Neural cell (in vitro differentiated cells): ENCODE measurements at regions not wholly inside any gene's neighbourhood (a gene's known extent, or its start where the extent isn't known, plus 50 kb on each side); places are given as distances from the start of the nearest gene placed in this dataset.
"Not testable (repeated sequence)": the region's sequence is repeated elsewhere in the genome, so short reads cannot be mapped to it uniquely, and the experiment has no call there.

Experiments
- EP300 ChIP-seq: fragments of 450-650 bp; conservative IDR thresholded peaks from 2 replicates; pipeline ENCODE4 v1.6.1; 2014; ENCODE audit warnings: antibody characterized with exemption, mild to moderate bottlenecking, moderate library complexity; ENCODE audit not compliant: poor library complexity, severe bottlenecking
- EZH2 ChIP-seq: fragments of 200-600, 300-800 bp; shearing (Covaris generic), sonication (generic); IDR thresholded peaks from 2 replicates; pipeline ENCODE4 v1.6.1; 2014; ENCODE audit warnings: antibody characterized with exemption, low read length, borderline replicate concordance, mild to moderate bottlenecking; ENCODE audit not compliant: insufficient read depth, poor library complexity, severe bottlenecking
- RAD21 ChIP-seq: fragments of 450-650 bp; conservative IDR thresholded peaks from 2 replicates; pipeline ENCODE4 v1.6.1; 2014; ENCODE audit warnings: antibody characterized with exemption, mild to moderate bottlenecking, moderate library complexity
- TF ChIP-seq, protein P1 (sequence below): fragments of 450-650 bp; IDR thresholded peaks from 2 replicates; pipeline ENCODE4 v1.5.1; 2014; ENCODE audit warnings: antibody characterized with exemption, mild to moderate bottlenecking, moderate library complexity; ENCODE audit not compliant: poor library complexity, severe bottlenecking

DNA sequence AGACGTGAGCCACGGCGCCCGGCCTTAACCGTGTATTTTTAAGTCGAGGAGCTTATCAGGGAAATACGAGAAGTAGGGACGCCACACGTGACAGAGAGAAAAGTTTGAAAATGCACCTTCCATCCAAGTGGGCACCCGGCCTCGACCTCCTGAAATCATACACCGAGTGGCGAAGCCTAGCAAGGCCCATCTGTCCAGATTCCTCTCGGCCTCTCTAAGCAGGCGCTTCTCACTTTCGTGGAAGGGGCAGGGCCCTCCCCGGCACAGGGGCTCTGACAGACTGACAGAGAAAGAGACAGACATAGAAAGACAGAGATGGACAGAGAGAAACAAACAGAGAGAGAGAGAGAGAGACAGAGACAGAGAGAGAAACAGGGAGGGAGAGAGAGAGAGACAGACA, 1950.0 kb upstream of the DEFB115 start:
- TF ChIP-seq, protein P1, sequence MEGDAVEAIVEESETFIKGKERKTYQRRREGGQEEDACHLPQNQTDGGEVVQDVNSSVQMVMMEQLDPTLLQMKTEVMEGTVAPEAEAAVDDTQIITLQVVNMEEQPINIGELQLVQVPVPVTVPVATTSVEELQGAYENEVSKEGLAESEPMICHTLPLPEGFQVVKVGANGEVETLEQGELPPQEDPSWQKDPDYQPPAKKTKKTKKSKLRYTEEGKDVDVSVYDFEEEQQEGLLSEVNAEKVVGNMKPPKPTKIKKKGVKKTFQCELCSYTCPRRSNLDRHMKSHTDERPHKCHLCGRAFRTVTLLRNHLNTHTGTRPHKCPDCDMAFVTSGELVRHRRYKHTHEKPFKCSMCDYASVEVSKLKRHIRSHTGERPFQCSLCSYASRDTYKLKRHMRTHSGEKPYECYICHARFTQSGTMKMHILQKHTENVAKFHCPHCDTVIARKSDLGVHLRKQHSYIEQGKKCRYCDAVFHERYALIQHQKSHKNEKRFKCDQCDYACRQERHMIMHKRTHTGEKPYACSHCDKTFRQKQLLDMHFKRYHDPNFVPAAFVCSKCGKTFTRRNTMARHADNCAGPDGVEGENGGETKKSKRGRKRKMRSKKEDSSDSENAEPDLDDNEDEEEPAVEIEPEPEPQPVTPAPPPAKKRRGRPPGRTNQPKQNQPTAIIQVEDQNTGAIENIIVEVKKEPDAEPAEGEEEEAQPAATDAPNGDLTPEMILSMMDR: not testable (repeated sequence)
- TF ChIP-seq RAD21, EZH2, EP300: not testable (repeated sequence)
